GM18498 (cell line): ENCODE measurements at regions not wholly inside any gene's neighbourhood (a gene's known extent, or its start where the extent isn't known, plus 50 kb on each side); places are given as distances from the start of the nearest gene placed in this dataset.
A peak's percentile ranks its signal among the peaks of the same experiment; 100 is the strongest.
"Not testable (repeated sequence)": the region's sequence is repeated elsewhere in the genome, so short reads cannot be mapped to it uniquely, and the experiment has no call there.

Experiments used
- ATAC-seq: cut with Tn5 transposase; IDR thresholded peaks from one replicate; pipeline ENCODE4 v1.9.1; 2021; ENCODE audit warnings: mild to moderate bottlenecking, moderate library complexity; ENCODE audit not compliant: unreplicated experiment

GRCh38 chr3:146781059-146781458 lies 175.9 kb upstream of the PLSCR5 start:
- no peak for ATAC-seq

- ATAC-seq, result no peak
These were observed 175.1 kb upstream of the PLSCR5 start for GRCh38 chr3:146780251-146780650.

GRCh38 chr3:146777941-146778340 lies 172.8 kb upstream of the PLSCR5 start:
- no peak for ATAC-seq

GRCh38 chr3:146772211-146772743 lies 167.1 kb upstream of the PLSCR5 start:
- no peak for ATAC-seq

GRCh38 chr3:146770881-146771280 lies 165.7 kb upstream of the PLSCR5 start:
- ATAC-seq, result no peak

GRCh38 chr3:146770301-146770700 lies 165.2 kb upstream of the PLSCR5 start:
- ATAC-seq, result no peak

GRCh38 chr3:146757759-146758158 lies 152.6 kb upstream of the PLSCR5 start:
- ATAC-seq, result no peak

- ATAC-seq, result no peak
These were observed 145.1 kb upstream of the PLSCR5 start for GRCh38 chr3:146750196-146750595.

GRCh38 chr3:146747928-146748327 lies 142.8 kb upstream of the PLSCR5 start:
- no peak for ATAC-seq

- no peak for ATAC-seq
These were observed 141.9 kb upstream of the PLSCR5 start for GRCh38 chr3:146747051-146747450.

- ATAC-seq, result no peak
These were observed 141.0 kb upstream of the PLSCR5 start for GRCh38 chr3:146746190-146746589.

- ATAC-seq, result no peak
These were observed 134.1 kb upstream of the PLSCR5 start for GRCh38 chr3:146739203-146739671.

GRCh38 chr3:146732325-146732724 lies 127.2 kb upstream of the PLSCR5 start:
- no peak for ATAC-seq

GRCh38 chr3:146715170-146715569 lies 110.0 kb upstream of the PLSCR5 start:
- ATAC-seq, result no peak

GRCh38 chr3:146712806-146713205 lies 107.7 kb upstream of the PLSCR5 start:
- ATAC-seq, result no peak

- no peak for ATAC-seq
These were observed 104.8 kb upstream of the PLSCR5 start for GRCh38 chr3:146709969-146710368.

- ATAC-seq, result peak; percentile 56
These were observed 100.1 kb upstream of the PLSCR5 start for GRCh38 chr3:146705225-146705624.

- ATAC-seq, result no peak
These were observed 97.1 kb upstream of the PLSCR5 start for GRCh38 chr3:146702237-146702636.

- no peak for ATAC-seq
These were observed 96.1 kb upstream of the PLSCR5 start for GRCh38 chr3:146701246-146701645.

GRCh38 chr3:146700025-146700424 lies 94.9 kb upstream of the PLSCR5 start:
- not testable (repeated sequence) for ATAC-seq

- no peak for ATAC-seq
These were observed 87.1 kb upstream of the PLSCR5 start for GRCh38 chr3:146692254-146692653.

GRCh38 chr3:146685050-146685814 lies 80.1 kb upstream of the PLSCR5 start:
- no peak for ATAC-seq

GRCh38 chr3:146682171-146682570 lies 77.0 kb upstream of the PLSCR5 start:
- ATAC-seq, result no peak
